ENCODE measurements at regions not wholly inside any gene's neighbourhood (a gene's known extent, or its start where the extent isn't known, plus 50 kb on each side); places are given as distances from the start of the nearest gene placed in this dataset.

DNA sequence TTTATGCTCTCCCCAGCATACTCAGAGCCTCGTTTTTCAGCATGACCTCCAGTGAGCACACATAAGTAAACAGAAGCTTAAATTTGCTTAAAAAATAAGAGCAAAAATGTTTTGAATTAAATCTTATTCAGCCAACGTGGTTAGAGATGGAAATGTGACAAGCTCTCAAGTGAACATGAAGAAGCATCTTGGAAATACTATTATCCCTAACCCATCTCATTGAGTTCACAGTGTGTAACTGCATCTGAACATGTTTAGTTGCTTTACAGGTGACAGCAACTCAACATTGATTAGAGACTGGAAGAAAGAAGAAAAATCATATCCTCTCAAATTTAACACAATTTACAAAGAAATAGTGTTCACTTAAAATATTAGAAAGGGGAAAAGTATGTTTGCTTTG is 1785.1 kb downstream of the MAT2B start:
- no CpG with 5 or more reads among the region's 2 CpGs for WGBS (ENCODE audit: insufficient coverage)
- Mint-ChIP-seq H3K27me3 (ENCODE audit: low read depth in 3 of 3) (peaks cover 0 to 1% (median 0%) of the 10 kb centered on the region in 3 donors), H3K27ac (no peak overlapping the region), H3K36me3 (no peaks in the 10 kb centered on the region), H3K9me3 (peaks cover 0 to 11% (median 2%) of the 10 kb centered on the region in 7 donors), H3K4me1 (peaks cover 2% of the 10 kb centered on the region), H3K4me3 (no peak overlapping the region)
- no peak overlapping the region for H2AFZ ChIP-seq (ENCODE audit: insufficient read depth, low read depth, low read length, poor library complexity, severe bottlenecking)
- H3K4me3 ChIP-seq (replicated peaks in 1 of 3; ENCODE audit: low read depth in 2 of 3, low read length in 3 of 3) = no peak overlapping the region
- H3K4me2 ChIP-seq (replicated peaks; ENCODE audit: extremely low read depth, low read length, poor library complexity, severe bottlenecking) = no peak overlapping the region
- H3K79me2 ChIP-seq (ENCODE audit: insufficient read depth, low read length) = no peaks in the 10 kb centered on the region
- H3K4me1 ChIP-seq (ENCODE audit: control insufficient read depth in 1 of 2, insufficient read depth in 2 of 2, low read length in 2 of 2) = no peaks in the 10 kb centered on the region
- no peaks in the 10 kb centered on the region for H3K27me3 ChIP-seq (ENCODE audit: control insufficient read depth in 2 of 2, insufficient read depth in 2 of 2, low read length in 2 of 2)
- no peaks in the 10 kb centered on the region for H3K36me3 ChIP-seq (replicated peaks in 1 of 2; ENCODE audit: control insufficient read depth in 1 of 2, insufficient read depth in 2 of 2, low read length in 2 of 2)
- TF ChIP-seq, protein P1, sequence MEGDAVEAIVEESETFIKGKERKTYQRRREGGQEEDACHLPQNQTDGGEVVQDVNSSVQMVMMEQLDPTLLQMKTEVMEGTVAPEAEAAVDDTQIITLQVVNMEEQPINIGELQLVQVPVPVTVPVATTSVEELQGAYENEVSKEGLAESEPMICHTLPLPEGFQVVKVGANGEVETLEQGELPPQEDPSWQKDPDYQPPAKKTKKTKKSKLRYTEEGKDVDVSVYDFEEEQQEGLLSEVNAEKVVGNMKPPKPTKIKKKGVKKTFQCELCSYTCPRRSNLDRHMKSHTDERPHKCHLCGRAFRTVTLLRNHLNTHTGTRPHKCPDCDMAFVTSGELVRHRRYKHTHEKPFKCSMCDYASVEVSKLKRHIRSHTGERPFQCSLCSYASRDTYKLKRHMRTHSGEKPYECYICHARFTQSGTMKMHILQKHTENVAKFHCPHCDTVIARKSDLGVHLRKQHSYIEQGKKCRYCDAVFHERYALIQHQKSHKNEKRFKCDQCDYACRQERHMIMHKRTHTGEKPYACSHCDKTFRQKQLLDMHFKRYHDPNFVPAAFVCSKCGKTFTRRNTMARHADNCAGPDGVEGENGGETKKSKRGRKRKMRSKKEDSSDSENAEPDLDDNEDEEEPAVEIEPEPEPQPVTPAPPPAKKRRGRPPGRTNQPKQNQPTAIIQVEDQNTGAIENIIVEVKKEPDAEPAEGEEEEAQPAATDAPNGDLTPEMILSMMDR (IDR thresholded peaks at IDR 0.05) = no peak
- no peaks in the 10 kb centered on the region for H4K20me1 ChIP-seq (ENCODE audit: insufficient read depth, low read length)
- H3K9ac ChIP-seq (ENCODE audit: insufficient read depth, low read length, poor library complexity, severe bottlenecking) = no peak overlapping the region
- H3K27ac ChIP-seq (ENCODE audit: low read depth in 1 of 2, low read length in 2 of 2) = no peak overlapping the region
- H3K9me3 ChIP-seq (replicated peaks in 1 of 2; ENCODE audit: control insufficient read depth in 1 of 2, insufficient read depth in 1 of 2, low read length in 2 of 2) = peaks cover 0 to 8% of the 10 kb centered on the region in 2 donors
- intact Hi-C loops (cut with micrococcal nuclease) = no loop called here
- no peak for DNase-seq

DNA sequence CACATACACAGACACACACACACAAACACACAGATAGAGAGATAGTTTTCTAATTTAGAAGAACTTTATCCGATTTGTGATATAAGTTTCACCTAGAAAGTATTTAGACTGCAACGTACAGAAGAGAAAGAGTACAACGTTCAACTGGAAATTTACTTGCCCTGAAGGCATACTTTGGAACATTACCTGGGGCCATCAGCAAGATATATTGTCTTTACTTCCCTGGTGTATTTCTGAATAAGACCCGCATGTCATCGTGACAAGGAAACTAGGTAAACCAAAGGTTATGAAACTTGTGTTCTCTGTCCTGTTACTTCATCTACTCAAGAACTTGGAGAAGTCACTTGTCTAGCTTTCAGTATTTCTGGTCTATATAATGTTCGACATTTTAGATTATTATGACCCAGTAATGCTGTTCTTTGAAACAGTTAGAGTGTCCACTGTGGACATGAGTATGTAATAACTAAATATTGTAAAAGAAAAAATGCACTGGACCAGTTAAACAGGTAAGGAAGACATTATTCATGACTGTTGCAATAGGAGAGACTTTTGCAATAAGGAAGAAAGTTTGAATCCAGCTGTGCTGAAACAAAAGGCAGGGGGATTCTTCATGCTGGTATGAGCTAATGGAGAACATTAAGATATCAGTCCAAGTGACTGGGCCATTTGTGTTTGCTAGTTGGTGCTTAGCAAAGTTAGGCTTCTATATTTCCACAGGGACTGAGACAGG is 1791.1 kb downstream of the MAT2B start:
- intact Hi-C loops (cut with micrococcal nuclease) = no loop called here
- no peak overlapping the region for H3K27ac ChIP-seq (ENCODE audit: low read depth in 1 of 2, low read length in 2 of 2)
- TF ChIP-seq, protein P1 (IDR thresholded peaks at IDR 0.05) = no peak
- DNase-seq = no peak
- peaks cover 0 to 7% of the 10 kb centered on the region in 2 donors for H3K9me3 ChIP-seq (replicated peaks in 1 of 2; ENCODE audit: control insufficient read depth in 1 of 2, insufficient read depth in 1 of 2, low read length in 2 of 2)
- H2AFZ ChIP-seq (ENCODE audit: insufficient read depth, low read depth, low read length, poor library complexity, severe bottlenecking) = no peak overlapping the region
- H4K20me1 ChIP-seq (ENCODE audit: insufficient read depth, low read length) = no peaks in the 10 kb centered on the region
- no peaks in the 10 kb centered on the region for H3K27me3 ChIP-seq (ENCODE audit: control insufficient read depth in 2 of 2, insufficient read depth in 2 of 2, low read length in 2 of 2)
- peaks cover 0 to 17% (median 12%) of the 10 kb centered on the region in 7 donors for H3K9me3 Mint-ChIP-seq
- no peaks in the 10 kb centered on the region for H3K36me3 Mint-ChIP-seq
- H3K4me3 Mint-ChIP-seq = no peak overlapping the region
- H3K9ac ChIP-seq (ENCODE audit: insufficient read depth, low read length, poor library complexity, severe bottlenecking) = no peak overlapping the region
- H3K4me1 ChIP-seq (ENCODE audit: control insufficient read depth in 1 of 2, insufficient read depth in 2 of 2, low read length in 2 of 2) = no peaks in the 10 kb centered on the region
- 96% methylated on average over 4 of the region's 6 CpGs for WGBS (ENCODE audit: insufficient coverage)
- no peaks in the 10 kb centered on the region for H3K36me3 ChIP-seq (replicated peaks in 1 of 2; ENCODE audit: control insufficient read depth in 1 of 2, insufficient read depth in 2 of 2, low read length in 2 of 2)
- no peaks in the 10 kb centered on the region for H3K27me3 Mint-ChIP-seq (ENCODE audit: low read depth in 3 of 3)
- H3K4me1 Mint-ChIP-seq = no peaks in the 10 kb centered on the region
- H3K4me2 ChIP-seq (replicated peaks; ENCODE audit: extremely low read depth, low read length, poor library complexity, severe bottlenecking) = no peak overlapping the region
- H3K4me3 ChIP-seq (replicated peaks in 1 of 3; ENCODE audit: low read depth in 2 of 3, low read length in 3 of 3) = no peak overlapping the region
- no peaks in the 10 kb centered on the region for H3K79me2 ChIP-seq (ENCODE audit: insufficient read depth, low read length)
- no peak overlapping the region for H3K27ac Mint-ChIP-seq

Measured in CD14-positive monocyte (primary cell).